ENCODE measurements at regions not wholly inside any gene's neighbourhood (a gene's known extent, or its start where the extent isn't known, plus 50 kb on each side); places are given as distances from the start of the nearest gene placed in this dataset.

DNA sequence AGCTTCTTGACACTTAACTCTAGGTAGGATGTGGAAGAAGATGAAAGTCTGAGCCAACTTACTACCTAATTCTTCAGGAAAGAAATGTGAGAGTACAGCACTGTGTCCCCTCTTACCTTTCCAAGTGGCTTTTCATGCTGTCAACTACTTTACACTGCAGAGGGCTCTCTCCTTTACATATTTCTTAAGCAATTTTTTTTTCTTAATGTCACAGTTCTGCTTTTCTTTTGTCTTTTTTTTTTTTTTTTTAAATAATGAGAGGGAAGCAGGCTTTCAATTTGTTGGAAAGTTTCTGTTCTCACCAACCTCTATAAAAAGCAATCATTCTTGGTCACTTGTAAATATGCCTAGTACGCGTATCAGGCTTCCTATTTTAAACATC lies 212.7 kb upstream of the MIR17HG start:
- Histone ChIP-seq H3K36me3 (no peaks in the 10 kb centered on the region), H3K4me1 (peaks cover 0 to 4% of the 10 kb centered on the region in 2 donors), H3K4me3 (replicated peaks in 1 of 3) (no peak overlapping the region), H3K9me3 (no peaks in the 10 kb centered on the region), H3K27me3 (no peaks in the 10 kb centered on the region), H3K27ac (no peak overlapping the region)
- intact Hi-C loops (cut with DNase I) = loop anchor here (10.0 kb wide), 2 partner anchors 50 to 110 kb away; no protein-coding TSS in a partner anchor
- TF ChIP-seq, protein P1, sequence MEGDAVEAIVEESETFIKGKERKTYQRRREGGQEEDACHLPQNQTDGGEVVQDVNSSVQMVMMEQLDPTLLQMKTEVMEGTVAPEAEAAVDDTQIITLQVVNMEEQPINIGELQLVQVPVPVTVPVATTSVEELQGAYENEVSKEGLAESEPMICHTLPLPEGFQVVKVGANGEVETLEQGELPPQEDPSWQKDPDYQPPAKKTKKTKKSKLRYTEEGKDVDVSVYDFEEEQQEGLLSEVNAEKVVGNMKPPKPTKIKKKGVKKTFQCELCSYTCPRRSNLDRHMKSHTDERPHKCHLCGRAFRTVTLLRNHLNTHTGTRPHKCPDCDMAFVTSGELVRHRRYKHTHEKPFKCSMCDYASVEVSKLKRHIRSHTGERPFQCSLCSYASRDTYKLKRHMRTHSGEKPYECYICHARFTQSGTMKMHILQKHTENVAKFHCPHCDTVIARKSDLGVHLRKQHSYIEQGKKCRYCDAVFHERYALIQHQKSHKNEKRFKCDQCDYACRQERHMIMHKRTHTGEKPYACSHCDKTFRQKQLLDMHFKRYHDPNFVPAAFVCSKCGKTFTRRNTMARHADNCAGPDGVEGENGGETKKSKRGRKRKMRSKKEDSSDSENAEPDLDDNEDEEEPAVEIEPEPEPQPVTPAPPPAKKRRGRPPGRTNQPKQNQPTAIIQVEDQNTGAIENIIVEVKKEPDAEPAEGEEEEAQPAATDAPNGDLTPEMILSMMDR (IDR thresholded peaks at IDR 0.05) = no peak
- TF ChIP-seq POLR2A (IDR thresholded peaks at IDR 0.05) = no peak
- 42 to 90% methylated on average over 2 of the region's 2 CpGs for WGBS, 2 donors
- DNase-seq = no peak

DNA sequence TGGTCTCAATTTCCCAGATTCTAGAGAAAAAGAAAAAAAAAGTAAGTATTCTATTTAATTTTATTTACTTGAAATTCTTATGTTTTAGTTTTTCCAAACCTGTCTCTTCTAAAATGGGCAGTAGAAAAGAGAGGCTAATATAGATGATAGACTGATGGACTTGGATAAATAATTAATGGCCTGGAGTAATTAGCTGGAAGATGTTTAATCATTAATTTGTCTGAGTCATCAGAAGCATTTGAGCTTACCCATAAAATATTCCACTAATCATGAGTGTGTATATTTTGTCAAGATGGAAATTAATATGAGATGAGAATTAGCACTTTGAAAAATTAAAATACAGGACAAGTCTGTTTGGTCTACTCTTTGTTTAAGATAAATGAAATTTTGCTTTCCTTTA lies 212.1 kb upstream of the MIR17HG start:
- H3K4me1 ChIP-seq = peaks cover 0 to 4% of the 10 kb centered on the region in 2 donors
- H3K4me3 ChIP-seq (replicated peaks in 1 of 3) = no peak overlapping the region
- H3K27me3 ChIP-seq = no peaks in the 10 kb centered on the region
- no peak for DNase-seq
- H3K27ac ChIP-seq = no peak overlapping the region
- TF ChIP-seq, protein P1 (IDR thresholded peaks at IDR 0.05) = no peak
- intact Hi-C loops (cut with DNase I) = loop anchor here (10.0 kb wide), 2 partner anchors 49 to 109 kb away; no protein-coding TSS in a partner anchor
- H3K36me3 ChIP-seq = no peaks in the 10 kb centered on the region
- H3K9me3 ChIP-seq = no peaks in the 10 kb centered on the region

DNA sequence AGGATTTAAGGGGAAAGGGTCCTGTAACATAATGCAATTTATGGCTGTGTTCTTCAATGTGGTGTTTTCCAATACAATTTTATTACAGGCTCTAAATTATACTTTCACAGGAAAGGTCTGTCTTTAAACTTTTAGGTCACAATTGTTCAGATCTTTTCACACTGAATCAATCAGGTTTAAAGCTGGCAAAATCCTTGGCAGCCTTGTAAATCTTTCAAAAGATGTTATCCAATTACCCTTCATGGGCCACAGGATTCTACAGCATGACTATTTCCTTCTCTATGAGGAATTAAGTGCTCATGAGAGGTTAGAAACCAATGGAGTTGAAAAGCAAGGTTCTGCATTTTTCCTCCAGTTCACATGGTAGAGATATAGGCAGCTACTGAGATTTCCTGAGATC lies 211.5 kb upstream of the MIR17HG start:
- no peak for TF ChIP-seq POLR2A (IDR thresholded peaks at IDR 0.05)
- TF ChIP-seq, protein P1 (IDR thresholded peaks at IDR 0.05) = no peak
- no peak for DNase-seq
- H3K4me3 ChIP-seq (replicated peaks in 1 of 3) = no peak overlapping the region
- intact Hi-C loops (cut with DNase I) = loop anchor here (10.0 kb wide), 2 partner anchors 49 to 109 kb away; no protein-coding TSS in a partner anchor
- H3K27ac ChIP-seq = no peak overlapping the region
- H3K9me3 ChIP-seq = no peaks in the 10 kb centered on the region
- no peaks in the 10 kb centered on the region for H3K27me3 ChIP-seq
- no peaks in the 10 kb centered on the region for H3K36me3 ChIP-seq
- peaks cover 0 to 4% of the 10 kb centered on the region in 2 donors for H3K4me1 ChIP-seq

DNA sequence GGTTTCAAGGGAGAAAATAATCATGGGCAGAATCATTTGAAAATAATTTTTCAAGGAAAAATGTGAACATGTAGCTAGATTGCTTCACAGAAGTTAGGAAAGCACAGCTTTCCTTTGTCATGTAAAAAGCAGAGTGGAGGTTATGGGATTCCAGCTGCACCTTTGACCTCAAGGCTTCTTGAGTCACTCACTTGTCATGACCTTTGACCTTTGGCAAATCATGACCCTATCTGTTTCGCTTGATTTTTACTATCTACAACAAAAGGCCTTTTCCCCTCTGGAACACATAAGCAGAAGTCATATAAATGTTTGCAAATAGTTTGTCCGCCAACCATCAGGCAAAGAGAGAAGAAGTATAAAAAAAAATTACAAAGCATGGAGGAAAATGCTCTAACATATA lies 210.7 kb upstream of the MIR17HG start:
- no peak for DNase-seq
- Histone ChIP-seq H3K36me3 (no peaks in the 10 kb centered on the region), H3K9me3 (no peaks in the 10 kb centered on the region), H3K4me1 (peaks cover 0 to 4% of the 10 kb centered on the region in 2 donors), H3K27ac (no peak overlapping the region), H3K27me3 (no peaks in the 10 kb centered on the region), H3K4me3 (replicated peaks in 1 of 3) (no peak overlapping the region)
- no peak for TF ChIP-seq POLR2A (IDR thresholded peaks at IDR 0.05)
- TF ChIP-seq, protein P1 (IDR thresholded peaks at IDR 0.05) = no peak
- WGBS, 2 donors = 88 to 91% methylated on average over 2 of the region's 2 CpGs
- intact Hi-C loops (cut with DNase I) = loop anchor here (10.0 kb wide), 2 partner anchors 48 to 108 kb away; no protein-coding TSS in a partner anchor

DNA sequence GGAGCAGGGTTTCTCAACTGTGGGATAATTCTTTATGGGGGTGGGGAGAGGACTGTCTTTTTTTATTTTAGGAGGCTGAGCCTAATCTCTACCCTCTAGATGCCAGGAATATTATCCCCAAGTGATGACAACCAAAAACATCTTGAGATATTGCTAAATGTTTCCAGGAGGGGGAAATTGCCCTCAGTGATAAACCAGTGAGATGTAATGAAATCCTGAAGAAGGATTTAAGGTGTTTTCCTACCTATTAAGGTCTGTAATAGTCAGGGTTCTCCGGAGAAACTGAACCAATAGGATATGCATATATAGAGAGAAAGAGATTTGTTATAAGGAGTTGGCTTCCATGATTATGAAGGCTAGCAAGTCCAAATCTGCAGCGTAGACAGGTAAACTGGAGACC lies 208.3 kb upstream of the MIR17HG start:
- H3K4me1 ChIP-seq = peaks cover 0 to 4% of the 10 kb centered on the region in 2 donors
- no peak for DNase-seq
- H3K27ac ChIP-seq = no peak overlapping the region
- H3K36me3 ChIP-seq = no peaks in the 10 kb centered on the region
- no peak for TF ChIP-seq POLR2A (IDR thresholded peaks at IDR 0.05)
- TF ChIP-seq, protein P1 (IDR thresholded peaks at IDR 0.05) = no peak
- intact Hi-C loops (cut with DNase I) = loop anchor here (10.0 kb wide), 2 partner anchors 46 to 106 kb away; no protein-coding TSS in a partner anchor
- no peak overlapping the region for H3K4me3 ChIP-seq (replicated peaks in 1 of 3)
- H3K9me3 ChIP-seq = no peaks in the 10 kb centered on the region
- 90 to 93% methylated on average over 2 of the region's 2 CpGs for WGBS, 2 donors
- H3K27me3 ChIP-seq = no peaks in the 10 kb centered on the region

Data from thyroid gland (tissue), 4 donors.